HG02981 (cell line): ENCODE measurements at regions not wholly inside any gene's neighbourhood (a gene's known extent, or its start where the extent isn't known, plus 50 kb on each side); places are given as distances from the start of the nearest gene placed in this dataset.
A peak's percentile ranks its signal among the peaks of the same experiment; 100 is the strongest.

Source experiments
- ATAC-seq: cut with Tn5 transposase; IDR thresholded peaks from one replicate; pipeline ENCODE4 v1.9.1; 2021; ENCODE audit warnings: mild to moderate bottlenecking, moderate library complexity; ENCODE audit not compliant: unreplicated experiment

DNA sequence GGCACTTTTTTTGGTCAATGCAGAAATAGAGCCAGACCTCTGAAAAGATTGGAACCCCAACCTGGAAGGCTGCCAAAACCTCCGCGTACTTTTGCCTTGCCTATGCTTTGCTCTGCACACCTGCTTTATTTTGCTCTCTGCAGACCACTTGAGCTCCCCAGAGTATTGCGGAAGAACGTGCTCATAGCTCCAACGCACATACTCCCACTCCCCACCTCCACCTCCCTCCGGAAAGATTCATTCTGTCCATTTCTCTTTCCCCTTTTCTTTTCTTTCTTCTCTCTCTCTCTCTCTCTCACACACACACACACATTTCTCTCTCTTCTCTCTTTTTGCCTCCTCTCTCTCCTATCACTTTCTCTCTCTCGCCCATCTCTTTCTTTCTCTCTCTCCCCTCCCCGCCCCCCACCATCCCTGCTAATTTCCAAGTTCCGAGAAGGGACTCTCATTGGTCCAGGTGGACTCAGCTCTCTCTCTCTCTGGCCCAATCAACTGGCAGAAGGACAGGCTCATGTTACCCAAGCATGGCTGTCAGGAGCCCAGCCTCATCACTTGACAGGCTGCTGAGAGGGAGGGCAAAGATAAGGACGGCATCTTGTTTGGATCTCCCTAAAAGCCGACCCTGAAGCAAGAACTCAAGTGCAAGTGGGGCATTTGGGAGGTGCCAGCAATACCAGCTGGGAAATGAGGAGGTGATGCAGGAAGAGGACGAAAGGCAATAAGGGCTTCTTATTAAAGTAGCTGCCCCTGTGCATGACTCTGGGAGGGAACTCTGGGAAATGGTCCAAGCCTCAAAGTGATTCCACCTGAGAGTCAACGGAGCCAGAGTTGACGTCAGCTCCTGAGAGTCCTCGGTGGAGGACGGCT lies 246.1 kb downstream of the LY86 start:
- no peak for ATAC-seq

DNA sequence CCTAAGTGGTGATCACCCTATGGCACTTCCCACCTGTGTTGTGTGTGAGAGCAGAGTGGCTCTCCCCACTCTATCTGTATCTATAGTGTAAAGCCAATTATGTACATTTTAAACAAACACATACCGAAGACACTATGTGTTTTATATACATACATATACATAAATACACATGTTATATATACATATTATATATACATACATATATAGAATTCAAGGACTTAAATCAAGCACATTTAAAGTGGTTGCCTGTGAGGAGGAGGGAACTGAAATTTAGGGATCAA lies 246.6 kb downstream of the LY86 start:
- ATAC-seq: no peak

- ATAC-seq: no peak
Observed at GRCh38 chr6:6836609-6837406, 248.3 kb downstream of the LY86 start.

DNA sequence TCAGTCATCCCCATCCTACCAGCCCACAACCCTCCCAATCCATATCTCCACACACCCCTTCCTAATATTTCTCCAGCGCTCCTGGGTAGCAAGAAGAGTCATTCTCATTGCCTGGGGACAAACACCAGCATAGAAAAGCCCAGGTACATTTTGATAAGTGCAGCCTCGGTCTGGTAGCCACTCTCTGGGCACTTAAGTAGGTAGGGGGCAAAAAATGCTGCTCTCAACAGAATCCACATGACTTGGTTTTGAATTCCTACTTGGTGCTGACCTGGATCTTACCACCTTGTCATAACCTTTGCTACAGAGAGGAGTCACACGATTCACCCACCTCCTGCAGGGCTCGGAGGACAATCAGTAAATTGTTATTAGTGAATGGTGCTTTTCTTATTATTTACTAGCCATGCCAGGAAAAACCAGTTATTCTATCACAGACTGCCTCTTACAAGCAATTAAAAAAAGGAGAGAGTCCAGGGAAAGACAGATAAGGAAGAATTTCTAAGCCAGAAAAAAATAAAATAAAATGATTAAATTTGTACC lies 249.1 kb downstream of the LY86 start:
- ATAC-seq: no peak

GRCh38 chr6:6840831-6841291 lies 252.3 kb downstream of the LY86 start:
- no peak for ATAC-seq

GRCh38 chr6:6841571-6841970 lies 253.1 kb downstream of the LY86 start:
- ATAC-seq: no peak

DNA sequence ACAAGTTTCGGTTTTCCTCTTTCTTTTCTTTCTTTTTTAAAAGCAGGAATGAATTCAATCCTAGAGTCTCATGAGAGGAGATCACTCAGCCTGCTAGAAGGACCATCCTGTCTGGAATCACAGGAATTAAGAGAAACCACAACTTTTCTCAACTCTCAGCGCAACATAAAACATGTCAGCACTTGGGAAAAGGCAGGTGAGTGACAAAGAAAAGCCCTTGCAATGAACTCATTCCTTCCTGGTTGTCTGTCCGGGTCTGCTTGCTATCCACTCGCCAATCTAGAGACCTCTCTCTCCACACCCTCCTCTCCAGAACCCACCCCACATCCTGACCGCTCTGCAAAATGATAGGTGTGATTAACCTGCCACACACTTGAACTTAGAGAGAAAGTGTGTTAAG lies 253.8 kb downstream of the LY86 start:
- ATAC-seq: no peak

DNA sequence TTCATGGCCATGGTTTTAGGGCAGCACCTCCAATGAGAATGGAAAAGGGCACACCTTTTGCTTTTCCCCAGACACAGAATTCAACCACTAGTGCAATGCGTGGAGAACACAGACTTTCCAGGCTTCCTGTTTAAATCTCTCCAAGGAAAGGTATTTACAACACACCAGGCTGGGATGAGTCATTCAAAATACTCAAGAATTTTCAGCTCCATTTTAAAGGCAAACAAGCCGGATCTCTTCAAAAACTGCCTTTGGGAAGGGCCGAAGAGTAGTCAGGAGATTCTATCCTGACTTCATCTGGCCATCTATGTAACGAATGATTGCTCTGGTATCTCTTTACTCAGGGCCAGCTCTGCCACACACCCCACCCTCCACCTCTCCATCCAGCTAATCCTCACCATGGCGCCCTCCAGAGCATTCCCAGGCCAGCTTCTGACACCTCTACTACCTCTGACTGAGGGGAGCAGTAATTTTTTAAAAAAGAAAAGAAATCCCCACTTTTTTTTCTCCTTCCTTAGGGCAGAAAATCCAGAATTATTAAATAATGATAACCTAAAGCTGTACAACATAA lies 254.6 kb downstream of the LY86 start:
- ATAC-seq: no peak

DNA sequence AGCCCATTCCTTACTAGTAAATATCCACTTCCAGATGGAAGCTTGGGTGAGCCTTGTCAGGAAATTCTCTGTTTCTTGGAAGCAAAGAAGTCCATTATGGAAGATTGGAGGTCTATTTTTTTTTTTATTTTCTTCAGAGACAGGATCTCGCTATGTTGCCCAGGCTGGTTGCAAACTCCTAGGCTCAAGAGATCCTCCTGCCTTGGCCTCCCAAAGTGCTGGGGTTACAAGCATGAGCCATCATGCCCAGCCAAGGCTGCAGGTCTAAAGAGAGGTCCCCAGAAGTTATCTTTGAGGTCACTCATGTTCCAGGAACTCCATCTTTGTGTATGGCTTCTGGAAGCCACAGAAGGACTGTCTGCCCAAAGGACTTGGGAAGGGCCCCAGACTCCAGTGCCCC lies 255.3 kb downstream of the LY86 start:
- ATAC-seq: no peak

GRCh38 chr6:6844530-6844929 lies 256.0 kb downstream of the LY86 start:
- no peak for ATAC-seq

DNA sequence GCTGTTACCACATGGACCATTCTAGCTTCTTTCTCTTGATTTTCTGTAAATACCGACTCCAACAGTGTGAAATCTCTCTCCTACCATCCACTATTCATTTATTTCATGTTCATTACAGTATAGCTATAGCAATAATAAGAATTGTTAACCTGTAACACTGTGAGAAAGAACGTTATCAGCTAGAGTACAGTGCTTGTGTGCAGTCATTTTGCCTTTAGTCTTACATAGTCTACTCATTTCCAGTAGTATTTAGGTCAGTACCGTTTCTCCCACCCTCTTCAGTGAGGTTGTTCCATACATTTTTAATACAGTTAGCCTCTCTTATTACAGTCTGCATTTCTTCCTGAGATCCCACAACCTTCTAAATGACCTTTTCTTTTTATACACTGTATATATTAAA lies 257.1 kb downstream of the LY86 start:
- ATAC-seq: no peak

- ATAC-seq: no peak
Observed at GRCh38 chr6:6847591-6847990, 259.1 kb downstream of the LY86 start.

DNA sequence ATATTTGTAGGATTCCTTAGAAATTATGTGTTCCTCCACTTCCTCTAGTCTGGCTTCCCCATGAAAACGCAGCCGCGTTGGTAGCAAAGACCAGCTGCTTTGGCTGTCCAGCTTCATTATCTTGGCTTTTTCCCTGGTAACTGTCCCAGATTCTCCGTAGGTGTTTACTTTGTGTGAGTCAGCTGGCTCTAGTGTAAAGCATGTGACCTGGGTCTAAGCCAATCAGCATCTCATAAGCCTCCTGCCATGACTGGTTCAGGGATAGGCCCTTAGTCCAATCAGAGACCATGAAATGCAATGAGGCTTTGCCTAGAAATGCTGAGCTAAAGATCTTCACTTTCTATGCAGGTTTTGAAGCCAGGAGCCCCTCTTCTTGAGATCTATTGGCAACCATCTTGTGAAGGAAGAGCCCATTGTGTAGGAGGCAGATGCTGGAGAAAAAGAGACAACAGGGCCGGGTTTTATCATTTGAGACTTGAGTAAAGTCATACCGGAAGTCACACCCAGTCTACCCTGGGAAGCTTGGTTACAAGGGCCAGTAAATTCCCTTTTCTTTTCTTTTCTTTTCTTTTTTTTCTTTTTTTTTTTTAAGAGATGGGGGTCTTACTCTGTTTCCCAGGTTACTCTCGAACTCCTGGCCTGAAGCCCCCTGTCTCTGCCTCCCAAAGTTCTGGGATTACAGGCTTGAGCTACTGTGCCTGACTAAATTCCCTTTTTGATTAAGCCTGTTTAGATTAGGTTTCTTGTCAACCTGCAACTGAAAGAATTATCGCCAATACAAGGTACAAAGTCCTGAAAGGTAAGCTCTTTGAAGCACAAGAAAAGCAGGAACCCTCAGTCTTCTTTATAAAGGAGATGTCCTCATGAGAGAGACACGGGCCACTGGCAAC lies 256.5 kb upstream of the RREB1 start:
- ATAC-seq: no peak

DNA sequence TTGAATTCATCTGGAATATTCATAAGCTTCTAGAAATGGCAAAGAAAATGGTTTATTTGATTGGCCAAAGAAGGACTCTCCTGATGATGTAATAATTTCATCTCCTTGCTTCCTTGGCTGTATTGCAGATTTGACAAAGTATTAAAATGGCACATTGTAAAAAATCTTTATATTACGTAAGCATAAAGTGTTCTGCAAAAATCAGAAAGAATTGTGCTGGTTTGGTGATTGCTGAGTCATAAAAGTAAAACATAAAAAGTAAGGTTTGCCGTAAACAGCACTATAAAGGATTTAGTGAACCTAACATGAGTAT lies 255.9 kb upstream of the RREB1 start:
- no peak for ATAC-seq

DNA sequence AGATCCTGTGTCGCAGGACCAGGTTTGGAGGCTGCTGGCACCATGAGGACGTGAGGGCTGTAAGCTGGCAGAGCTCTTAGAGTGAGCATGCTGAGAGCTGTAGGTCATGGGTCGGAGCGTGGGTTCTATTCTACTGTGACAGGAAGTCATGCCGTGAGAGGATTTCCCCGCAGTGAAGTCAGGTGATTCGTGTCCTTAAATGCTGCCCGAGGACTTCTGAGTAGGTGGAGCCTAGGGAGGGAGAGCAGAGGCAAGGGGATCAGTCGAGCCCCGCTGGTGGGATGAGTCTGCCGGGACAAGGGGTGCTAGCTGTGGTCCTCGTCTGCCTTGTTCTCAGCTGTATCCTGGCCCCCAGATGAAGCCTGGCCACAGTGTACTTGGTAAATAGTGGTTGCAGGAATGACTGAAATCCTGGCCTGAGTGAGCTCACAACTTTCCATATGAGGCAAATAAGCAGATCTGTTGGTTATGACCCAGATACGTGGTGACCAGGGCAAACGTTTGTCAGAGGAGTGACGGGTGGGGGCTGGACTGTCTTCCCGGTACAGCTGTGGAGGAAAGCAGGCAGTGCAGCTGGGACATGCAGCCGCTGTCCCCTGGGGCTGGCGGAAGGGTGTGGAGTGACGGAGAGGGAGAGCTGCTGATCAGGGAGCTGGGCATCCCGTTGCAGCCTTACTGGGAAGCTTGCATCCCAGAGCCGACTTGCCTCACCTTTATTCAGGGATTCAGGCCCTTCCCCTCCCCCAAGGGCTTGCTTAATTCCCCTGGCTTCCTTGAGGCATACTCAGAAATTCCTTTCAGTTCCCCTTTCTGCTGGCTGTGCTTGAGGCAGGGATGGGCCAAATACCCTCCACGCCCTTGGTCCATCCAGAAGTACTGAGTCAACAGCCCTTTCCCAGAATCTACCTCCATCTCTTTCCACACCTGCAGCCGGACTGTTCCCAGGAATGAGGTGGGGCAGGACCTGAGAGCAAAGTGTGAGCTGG lies 250.9 kb upstream of the RREB1 start:
- ATAC-seq: peak; percentile 74

DNA sequence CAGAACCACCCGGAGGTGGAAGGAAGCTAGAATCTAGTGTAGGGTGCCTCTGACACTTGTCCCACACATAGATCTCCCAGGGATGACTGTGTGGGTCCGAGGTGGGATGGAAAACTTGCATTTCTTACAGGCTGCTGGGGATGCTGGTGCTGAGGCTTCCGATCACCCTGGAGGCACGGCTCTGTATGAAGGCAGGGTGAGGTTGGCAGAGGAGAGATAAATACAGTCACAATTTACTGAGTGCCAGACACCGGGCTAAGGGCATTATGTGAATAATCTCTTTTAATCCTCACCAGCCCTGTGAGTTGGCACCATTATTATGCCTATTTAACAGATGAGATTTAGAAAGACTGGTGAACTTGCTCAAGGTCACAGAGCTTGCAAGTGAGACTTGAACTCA lies 250.2 kb upstream of the RREB1 start:
- no peak for ATAC-seq

DNA sequence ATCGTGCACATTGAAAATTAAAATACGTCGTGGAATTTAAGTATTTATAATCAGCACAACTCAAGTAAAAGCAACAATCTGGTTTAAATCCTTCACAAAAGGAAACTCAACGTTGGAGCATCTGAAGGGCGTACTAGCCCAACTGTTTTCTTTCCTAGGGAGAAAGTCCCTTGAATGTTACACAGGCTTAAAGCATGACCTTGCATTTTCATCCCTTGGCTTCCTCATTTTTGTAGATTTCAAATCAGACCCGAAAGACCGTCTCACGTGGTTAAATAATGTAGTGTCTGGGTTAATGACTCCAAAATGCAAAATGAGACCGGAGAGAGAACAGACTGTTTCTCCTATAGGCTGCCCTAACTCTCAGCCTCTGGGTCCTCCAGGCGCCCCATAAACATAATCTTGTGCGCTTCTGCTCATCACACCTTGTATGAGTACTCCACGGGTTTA lies 249.2 kb upstream of the RREB1 start:
- no peak for ATAC-seq

GRCh38 chr6:6859105-6859504 lies 248.7 kb upstream of the RREB1 start:
- no peak for ATAC-seq

GRCh38 chr6:6859722-6860121 lies 248.0 kb upstream of the RREB1 start:
- ATAC-seq: no peak

GRCh38 chr6:6860863-6861262 lies 246.9 kb upstream of the RREB1 start:
- no peak for ATAC-seq
